Retinal pigment epithelial cell (primary cell): ENCODE measurements at regions not wholly inside any gene's neighbourhood (a gene's known extent, or its start where the extent isn't known, plus 50 kb on each side); places are given as distances from the start of the nearest gene placed in this dataset.

ENCODE experiments used
- DNase-seq: peaks from one replicate; pipeline ENCODE4 v3.0.0-alpha.2; 2010; ENCODE audit warnings: low read depth
- H3K4me3 ChIP-seq: 2 replicates; pipeline ENCODE4 v1.5.1; 2011; ENCODE audit warnings: mild to moderate bottlenecking, low read length, control low read depth, moderate library complexity
- CTCF ChIP-seq: conservative IDR thresholded peaks from 2 replicates; pipeline ENCODE4 v1.5.1; 2011; ENCODE audit warnings: low read depth, low read length, control low read depth, inconsistent platforms

- no peak for TF ChIP-seq CTCF
Measured at GRCh38 chr5:124596595-124597421, 149.6 kb downstream of the ZNF608 start.

GRCh38 chr5:124593952-124594351, 152.5 kb downstream of the ZNF608 start:
- no peak overlapping the region for H3K4me3 ChIP-seq
- no peak for DNase-seq
- no peak for TF ChIP-seq CTCF

More at GRCh38 chr5:124596595-124597421, 149.6 kb downstream of the ZNF608 start:
- peak; percentile 93 for DNase-seq
- no peak overlapping the region for H3K4me3 ChIP-seq

- no peak for DNase-seq
- no peak for TF ChIP-seq CTCF
- no peak overlapping the region for H3K4me3 ChIP-seq
Measured at GRCh38 chr5:124592891-124593290, 153.5 kb downstream of the ZNF608 start.

DNA sequence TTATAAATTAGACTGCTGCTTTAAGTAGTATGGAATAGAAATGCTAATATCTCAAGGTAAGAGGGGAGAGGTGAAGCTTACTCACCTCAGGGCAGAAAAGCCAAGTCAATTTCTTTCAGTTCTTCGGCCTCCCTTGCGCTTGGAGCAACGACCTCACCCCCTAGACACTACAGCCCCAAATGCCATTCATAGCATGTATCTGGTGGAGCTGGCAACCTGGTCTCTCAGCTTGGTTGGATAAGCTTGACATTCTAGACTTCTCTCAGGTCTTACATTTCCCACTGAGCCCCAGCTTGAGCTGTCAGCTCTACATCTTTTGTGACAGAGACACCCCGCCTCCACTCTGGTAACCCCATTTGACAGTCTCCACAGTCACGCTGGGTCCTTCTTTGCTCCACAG, 154.9 kb downstream of the ZNF608 start:
- DNase-seq, result no peak
- no peak for TF ChIP-seq CTCF
- H3K4me3 ChIP-seq, result no peak overlapping the region

DNA sequence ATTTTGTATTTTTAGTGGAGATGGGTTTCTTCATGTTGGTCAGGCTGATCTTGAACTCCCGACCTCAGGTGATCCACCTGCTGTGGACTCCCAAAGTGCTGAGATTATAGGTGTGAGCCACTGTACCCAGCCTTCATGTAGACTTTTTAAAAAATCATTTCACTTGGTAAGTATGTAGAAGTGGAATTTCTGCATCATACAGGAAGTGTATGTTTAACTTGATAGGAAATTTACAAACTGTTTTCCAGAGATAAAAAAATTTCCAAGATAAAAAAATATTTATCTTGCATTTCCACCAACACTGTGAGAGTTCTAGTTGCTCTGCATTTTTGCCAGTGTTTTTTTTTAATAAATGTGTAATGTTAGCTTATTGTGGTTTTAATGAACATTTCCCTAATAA, 155.8 kb downstream of the ZNF608 start:
- no peak for DNase-seq
- no peak for TF ChIP-seq CTCF
- H3K4me3 ChIP-seq, result no peak overlapping the region

DNA sequence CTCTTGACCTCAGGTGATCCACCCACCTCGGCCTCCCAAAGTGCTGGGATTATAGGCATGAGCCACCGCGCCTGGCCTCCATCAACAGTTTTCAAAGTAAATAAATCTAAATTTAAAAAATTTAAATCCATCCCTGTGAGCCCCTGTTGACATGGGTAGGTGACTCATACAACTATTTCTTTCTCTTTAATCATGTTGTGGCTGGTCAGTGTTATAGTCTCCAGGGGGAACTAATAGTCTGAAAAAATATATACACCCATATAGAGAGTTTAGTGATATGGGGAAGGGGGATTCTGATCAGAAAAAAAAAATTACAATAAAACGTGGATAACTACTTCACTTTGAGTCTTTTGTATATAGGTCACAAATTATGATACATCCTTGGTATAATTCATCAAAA, 159.2 kb downstream of the ZNF608 start:
- no peak for DNase-seq
- no peak overlapping the region for H3K4me3 ChIP-seq
- no peak for TF ChIP-seq CTCF

GRCh38 chr5:124584991-124585715, 161.3 kb downstream of the ZNF608 start:
- H3K4me3 ChIP-seq, result no peak overlapping the region
- DNase-seq, result no peak
- no peak for TF ChIP-seq CTCF
